Stimulated activated naive CD8-positive, alpha-beta T cell treated with anti-CD3 and anti-CD28 coated beads, Interleukin-15, Interleukin-2, amounts not matched to agents 100 ng/mL and 50 ng/mL, for 24 hours (primary cell): ENCODE measurements at regions not wholly inside any gene's neighbourhood (a gene's known extent, or its start where the extent isn't known, plus 50 kb on each side); places are given as distances from the start of the nearest gene placed in this dataset.

Experiments used
- H3K27ac Mint-ChIP-seq: one replicate; pipeline ENCODE4 v1.8.0; 2021; ENCODE audit warnings: mild to moderate bottlenecking, mixed read lengths
- H3K27me3 Mint-ChIP-seq: one replicate; pipeline ENCODE4 v1.8.0; 2021; ENCODE audit warnings: mixed read lengths
- H3K36me3 Mint-ChIP-seq: one replicate; pipeline ENCODE4 v1.8.0; 2021; ENCODE audit warnings: low read depth, mixed read lengths
- H3K4me1 Mint-ChIP-seq: one replicate; pipeline ENCODE4 v1.8.0; 2021; ENCODE audit warnings: low read depth, mixed read lengths
- H3K4me3 Mint-ChIP-seq: one replicate; pipeline ENCODE4 v1.8.0; 2021; ENCODE audit warnings: mild to moderate bottlenecking, mixed read lengths
- H3K9me3 Mint-ChIP-seq: one replicate; pipeline ENCODE4 v1.8.0; 2021; ENCODE audit warnings: mixed read lengths

DNA sequence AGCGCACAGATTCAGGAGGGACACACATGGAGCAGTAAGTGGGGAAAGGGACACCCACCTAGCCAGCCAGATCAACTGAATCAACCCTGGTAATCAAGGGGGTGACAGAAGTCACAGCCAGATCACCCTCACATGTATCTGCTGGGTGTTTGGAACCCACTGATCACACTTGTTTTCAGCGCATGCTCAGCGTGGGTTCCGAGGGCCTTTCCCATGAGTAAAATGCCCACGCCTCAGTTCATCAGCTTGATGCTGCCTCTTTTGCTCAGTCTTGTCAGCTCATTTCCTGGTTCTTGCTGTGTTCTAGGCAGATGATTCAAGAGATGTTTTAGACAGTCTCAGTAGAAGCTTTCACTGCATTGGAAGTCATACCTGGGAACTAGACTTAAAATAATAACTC is 123.2 kb upstream of the SLC30A5 start:
- peaks cover 10% of the 10 kb centered on the region for H3K27me3 Mint-ChIP-seq
- H3K27ac Mint-ChIP-seq = no peak overlapping the region
- no peaks in the 10 kb centered on the region for H3K4me1 Mint-ChIP-seq
- no peak overlapping the region for H3K4me3 Mint-ChIP-seq
- peaks cover 2% of the 10 kb centered on the region for H3K9me3 Mint-ChIP-seq
- H3K36me3 Mint-ChIP-seq = peaks cover 1% of the 10 kb centered on the region

GRCh38 chr5:68973696-68974095 is 120.1 kb upstream of the SLC30A5 start:
- Mint-ChIP-seq H3K9me3 (peaks cover 15% of the 10 kb centered on the region), H3K4me3 (no peak overlapping the region), H3K27ac (no peak overlapping the region), H3K27me3 (peaks cover 22% of the 10 kb centered on the region), H3K36me3 (peaks cover 9% of the 10 kb centered on the region), H3K4me1 (no peaks in the 10 kb centered on the region)

DNA sequence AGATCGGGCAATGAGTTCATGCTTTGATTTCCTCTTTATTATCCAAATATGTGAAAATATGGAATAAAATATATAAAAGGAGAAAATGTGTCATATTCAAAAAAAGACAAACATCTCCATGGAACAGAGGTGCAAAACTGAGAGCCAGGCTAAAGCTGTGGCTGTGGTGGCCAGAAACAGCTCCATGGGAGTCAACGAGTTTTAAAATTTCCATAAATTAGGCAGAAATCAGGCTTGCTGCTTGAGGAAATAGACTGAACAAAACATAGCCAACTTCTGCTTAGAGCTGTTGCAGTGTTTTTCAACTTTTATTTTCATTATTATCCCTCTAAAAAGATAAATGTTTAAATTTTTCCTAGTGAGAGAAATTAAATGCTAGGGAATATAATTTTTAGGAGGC is 110.8 kb upstream of the SLC30A5 start:
- H3K27ac Mint-ChIP-seq = no peak overlapping the region
- no peak overlapping the region for H3K4me3 Mint-ChIP-seq
- H3K4me1 Mint-ChIP-seq = no peaks in the 10 kb centered on the region
- H3K27me3 Mint-ChIP-seq = peaks cover 20% of the 10 kb centered on the region
- no peaks in the 10 kb centered on the region for H3K36me3 Mint-ChIP-seq
- H3K9me3 Mint-ChIP-seq = peaks cover 11% of the 10 kb centered on the region

DNA sequence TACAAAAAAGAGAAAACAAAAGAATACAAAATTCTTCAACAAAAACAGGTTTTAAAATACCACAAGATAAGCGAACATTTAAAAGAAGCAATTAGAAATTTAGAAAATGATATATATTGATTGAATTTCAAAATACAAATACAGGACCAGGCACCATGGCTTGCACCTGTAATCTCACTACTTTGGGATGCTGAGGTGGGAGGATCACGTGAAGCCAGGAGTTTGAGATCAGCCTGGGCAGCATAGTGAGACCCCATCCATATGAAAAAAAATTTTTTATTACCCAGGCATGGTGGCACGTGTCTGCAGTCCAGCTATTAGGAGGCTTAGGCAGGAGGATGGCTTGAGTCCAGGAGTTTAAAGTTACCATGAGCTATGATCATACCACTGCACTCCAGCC is 109.9 kb upstream of the SLC30A5 start:
- H3K36me3 Mint-ChIP-seq = no peaks in the 10 kb centered on the region
- H3K9me3 Mint-ChIP-seq = peaks cover 4% of the 10 kb centered on the region
- peaks cover 14% of the 10 kb centered on the region for H3K27me3 Mint-ChIP-seq
- H3K27ac Mint-ChIP-seq = no peak overlapping the region
- no peaks in the 10 kb centered on the region for H3K4me1 Mint-ChIP-seq
- no peak overlapping the region for H3K4me3 Mint-ChIP-seq

GRCh38 chr5:68991279-68992084 is 102.3 kb upstream of the SLC30A5 start:
- H3K4me1 Mint-ChIP-seq = peaks cover 7% of the 10 kb centered on the region
- H3K36me3 Mint-ChIP-seq = no peaks in the 10 kb centered on the region
- no peak overlapping the region for H3K4me3 Mint-ChIP-seq
- H3K27ac Mint-ChIP-seq = no peak overlapping the region
- H3K27me3 Mint-ChIP-seq = no peaks in the 10 kb centered on the region
- H3K9me3 Mint-ChIP-seq = no peaks in the 10 kb centered on the region

GRCh38 chr5:68994645-68995044 is 99.2 kb upstream of the SLC30A5 start:
- H3K9me3 Mint-ChIP-seq = no peaks in the 10 kb centered on the region

GRCh38 chr5:68995845-68996545 is 97.8 kb upstream of the SLC30A5 start:
- Mint-ChIP-seq H3K4me1 (peaks cover 7% of the 10 kb centered on the region), H3K9me3 (no peaks in the 10 kb centered on the region), H3K27me3 (no peaks in the 10 kb centered on the region), H3K27ac (peak overlapping the region; percentile 26), H3K36me3 (no peaks in the 10 kb centered on the region), H3K4me3 (no peak overlapping the region)

More at GRCh38 chr5:68994645-68995044, 99.2 kb upstream of the SLC30A5 start:
- Mint-ChIP-seq H3K27ac (no peak overlapping the region), H3K27me3 (no peaks in the 10 kb centered on the region), H3K4me1 (peaks cover 7% of the 10 kb centered on the region), H3K36me3 (no peaks in the 10 kb centered on the region), H3K4me3 (no peak overlapping the region)

DNA sequence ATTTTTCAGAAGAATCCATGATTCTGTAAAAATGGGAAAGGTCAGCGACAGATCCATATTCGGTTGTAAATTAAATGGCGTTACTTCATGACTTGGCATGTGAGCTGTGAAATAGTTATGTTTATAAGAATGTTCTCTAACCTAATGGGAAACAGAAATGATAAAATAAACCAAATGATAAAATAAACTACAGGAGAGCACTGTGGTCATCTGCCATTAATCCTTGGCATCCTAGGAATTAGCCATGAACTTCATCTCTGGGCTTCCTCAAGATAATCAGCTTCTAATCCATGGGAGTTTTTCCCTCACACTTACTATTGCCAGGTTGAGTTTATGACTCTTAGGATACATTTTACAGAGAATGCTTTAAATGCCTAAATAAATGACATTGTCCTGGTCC is 94.6 kb upstream of the SLC30A5 start:
- Mint-ChIP-seq H3K4me3 (no peak overlapping the region), H3K4me1 (peaks cover 7% of the 10 kb centered on the region), H3K36me3 (no peaks in the 10 kb centered on the region), H3K27me3 (peaks cover 4% of the 10 kb centered on the region), H3K27ac (no peak overlapping the region), H3K9me3 (no peaks in the 10 kb centered on the region)

GRCh38 chr5:69000216-69000919 is 93.4 kb upstream of the SLC30A5 start:
- no peak overlapping the region for H3K4me3 Mint-ChIP-seq
- no peaks in the 10 kb centered on the region for H3K9me3 Mint-ChIP-seq
- no peaks in the 10 kb centered on the region for H3K36me3 Mint-ChIP-seq
- peaks cover 7% of the 10 kb centered on the region for H3K4me1 Mint-ChIP-seq
- H3K27me3 Mint-ChIP-seq = peaks cover 6% of the 10 kb centered on the region
- H3K27ac Mint-ChIP-seq = no peak overlapping the region

DNA sequence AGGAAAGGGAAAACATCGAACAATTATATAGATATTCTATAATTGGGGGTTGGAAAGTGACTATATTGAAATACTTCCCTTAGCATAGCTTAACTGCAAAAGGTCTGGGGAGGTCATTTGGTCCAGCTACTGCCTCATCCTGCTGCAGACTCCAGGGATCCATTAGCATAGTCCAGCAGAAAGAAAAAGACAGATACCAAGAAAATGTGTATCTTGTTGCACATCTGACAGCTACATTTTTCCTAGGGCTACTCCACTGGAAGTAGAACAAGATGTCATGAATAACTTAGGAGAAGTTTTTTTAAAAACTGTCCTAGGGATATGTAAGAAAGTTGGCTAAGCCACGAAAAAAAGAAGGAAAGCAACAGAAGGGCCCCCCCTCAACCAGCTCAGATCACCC is 92.9 kb upstream of the SLC30A5 start:
- H3K36me3 Mint-ChIP-seq = no peaks in the 10 kb centered on the region
- peaks cover 1% of the 10 kb centered on the region for H3K4me1 Mint-ChIP-seq
- H3K4me3 Mint-ChIP-seq = no peak overlapping the region
- peaks cover 7% of the 10 kb centered on the region for H3K27me3 Mint-ChIP-seq
- H3K9me3 Mint-ChIP-seq = no peaks in the 10 kb centered on the region
- no peak overlapping the region for H3K27ac Mint-ChIP-seq

DNA sequence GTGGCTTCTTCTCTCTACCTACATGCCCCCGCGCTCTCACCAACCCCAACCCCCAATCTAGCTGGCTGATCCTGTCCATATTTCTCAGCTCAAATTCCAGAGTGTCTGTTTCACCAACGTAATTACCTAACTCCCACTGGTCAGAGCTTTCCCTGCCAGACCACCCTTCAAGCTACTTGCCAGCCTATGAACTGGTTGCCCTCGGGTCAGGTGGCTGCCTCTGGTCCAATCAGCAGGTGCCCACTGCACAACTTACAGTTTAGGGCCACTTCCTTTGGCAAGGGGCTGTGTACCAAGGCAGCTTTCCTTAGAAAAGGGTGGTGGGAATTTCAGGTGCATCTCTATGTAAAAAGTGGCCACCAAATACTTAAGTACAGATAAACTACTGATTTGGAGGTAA is 92.2 kb upstream of the SLC30A5 start:
- no peak overlapping the region for H3K27ac Mint-ChIP-seq
- H3K36me3 Mint-ChIP-seq = no peaks in the 10 kb centered on the region
- no peaks in the 10 kb centered on the region for H3K4me1 Mint-ChIP-seq
- H3K4me3 Mint-ChIP-seq = no peak overlapping the region
- no peaks in the 10 kb centered on the region for H3K9me3 Mint-ChIP-seq
- peaks cover 7% of the 10 kb centered on the region for H3K27me3 Mint-ChIP-seq

DNA sequence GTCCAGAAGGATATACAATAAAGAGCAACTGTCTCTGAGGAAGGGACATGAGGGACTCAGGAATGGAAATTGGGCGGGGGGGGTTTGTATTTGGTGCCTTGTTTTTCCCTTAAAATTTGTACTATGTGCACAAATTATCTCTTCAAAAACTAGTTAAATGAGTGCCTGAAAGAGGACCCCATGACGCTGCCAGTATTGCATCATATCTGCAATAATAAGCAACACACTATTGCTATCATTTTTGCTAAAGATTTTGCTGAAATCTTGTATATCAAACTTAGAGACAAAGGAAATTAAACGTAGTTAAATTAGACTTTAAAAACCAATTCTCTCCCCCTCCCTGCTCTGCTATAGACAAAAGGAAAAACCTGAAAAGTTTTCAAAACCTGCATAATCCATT is 89.7 kb upstream of the SLC30A5 start:
- Mint-ChIP-seq H3K27me3 (peaks cover 19% of the 10 kb centered on the region), H3K36me3 (no peaks in the 10 kb centered on the region), H3K9me3 (no peaks in the 10 kb centered on the region), H3K4me3 (no peak overlapping the region), H3K4me1 (no peaks in the 10 kb centered on the region), H3K27ac (no peak overlapping the region)

DNA sequence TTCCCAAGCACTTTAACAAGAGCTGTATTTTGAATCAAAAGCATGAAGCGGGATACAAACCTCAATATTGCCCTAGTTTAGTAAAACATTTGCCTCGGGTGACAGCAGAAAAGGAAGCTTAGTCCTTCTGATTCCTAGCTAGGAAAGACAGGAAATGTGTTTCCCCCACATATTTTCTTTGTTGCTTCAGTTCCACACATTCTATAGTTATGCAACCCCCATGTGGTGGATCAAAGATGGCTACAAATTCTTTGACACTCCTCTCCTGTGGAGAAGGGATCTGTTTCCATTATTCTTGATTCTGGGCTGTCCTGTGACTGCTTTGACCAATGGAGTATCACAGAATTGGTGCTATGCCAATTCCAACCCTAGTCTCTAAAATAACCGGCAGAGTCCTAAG is 89.1 kb upstream of the SLC30A5 start:
- H3K9me3 Mint-ChIP-seq = no peaks in the 10 kb centered on the region
- no peaks in the 10 kb centered on the region for H3K36me3 Mint-ChIP-seq
- peaks cover 19% of the 10 kb centered on the region for H3K27me3 Mint-ChIP-seq
- no peaks in the 10 kb centered on the region for H3K4me1 Mint-ChIP-seq
- no peak overlapping the region for H3K4me3 Mint-ChIP-seq
- no peak overlapping the region for H3K27ac Mint-ChIP-seq

DNA sequence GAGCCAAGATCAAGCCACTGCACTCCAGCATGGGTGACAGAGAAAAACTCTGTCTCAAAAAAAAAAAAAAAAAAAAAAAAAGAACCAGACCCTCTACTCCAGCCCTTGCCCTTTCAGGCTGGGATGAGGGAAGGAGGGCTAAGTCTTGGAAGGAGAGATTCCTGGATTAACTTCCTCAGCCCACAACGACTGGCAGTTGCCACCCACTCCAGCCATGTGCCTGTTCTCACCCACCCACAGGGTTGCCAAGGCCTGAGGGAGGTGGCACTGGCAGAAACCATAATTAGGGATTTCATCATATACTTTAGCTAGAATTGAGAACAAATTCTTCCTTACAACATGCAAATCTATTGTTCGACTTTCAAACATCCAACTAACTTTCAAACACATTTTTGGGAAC is 87.8 kb upstream of the SLC30A5 start:
- Mint-ChIP-seq H3K27me3 (peaks cover 19% of the 10 kb centered on the region), H3K4me3 (no peak overlapping the region), H3K36me3 (no peaks in the 10 kb centered on the region), H3K27ac (no peak overlapping the region), H3K9me3 (no peaks in the 10 kb centered on the region), H3K4me1 (no peaks in the 10 kb centered on the region)

- no peak overlapping the region for H3K27ac Mint-ChIP-seq
- no peaks in the 10 kb centered on the region for H3K9me3 Mint-ChIP-seq
- H3K36me3 Mint-ChIP-seq = no peaks in the 10 kb centered on the region
- peaks cover 19% of the 10 kb centered on the region for H3K27me3 Mint-ChIP-seq
- no peaks in the 10 kb centered on the region for H3K4me1 Mint-ChIP-seq
- H3K4me3 Mint-ChIP-seq = no peak overlapping the region
Measured at GRCh38 chr5:69007163-69007562, 86.7 kb upstream of the SLC30A5 start.
